HepG2 (cell line): ENCODE measurements at regions not wholly inside any gene's neighbourhood (a gene's known extent, or its start where the extent isn't known, plus 50 kb on each side); places are given as distances from the start of the nearest gene placed in this dataset.

Source experiments
- ATAC-seq: fragments of 200-7000 bp; cut with Tn5 transposase; 3 replicates; pipeline ENCODE4 v1.9.1; 2020; ENCODE audit warnings: mild to moderate bottlenecking, moderate library complexity
- BruUV-seq: library from RNA; stranded (reverse); fragments of 400-500 nt; replicated peaks from 2 replicates; lab custom pipeline; 2021; lab: Mats Ljungman, UMichigan
- CTCF ChIA-PET: fragments of 300-600 bp; formaldehyde crosslinking; extraction: SDS; loops from one replicate; lab custom pipeline; 2021; ENCODE audit warnings: low total read pairs, inconsistent platforms, low intra/inter-chr PET ratio; lab: Yijun Ruan, JAX
- POLR2A ChIA-PET: fragments of 350-600 bp; sonication (Branson Sonifier 250); formaldehyde crosslinking; loops from one replicate; lab custom pipeline; 2020; ENCODE audit warnings: antibody characterized with exemption, inconsistent platforms; lab: Yijun Ruan, JAX
- DNase-seq: peaks from one replicate; pipeline ENCODE4 v3.0.0-alpha.2; 2015; ENCODE audit warnings: low spot score
- FAIRE-seq: peaks from 3 replicates; lab custom pipeline; 2011; peaks lifted over from hg19 to GRCh38; lab: Jason Lieb, UNC
- H2AFZ ChIP-seq: one replicate; pipeline ENCODE4 v1.6.1; 2011; ENCODE audit warnings: low read length, inconsistent platforms
- H3K27ac ChIP-seq: fragments of 300-600 bp; 3 replicates; pipeline ENCODE4 v1.8.0; 2011; ENCODE audit warnings: mixed run types, mild to moderate bottlenecking, mixed read lengths, low read length, inconsistent platforms; ENCODE audit not compliant: insufficient read depth; ENCODE audit errors: extremely low read length
- H3K27me3 ChIP-seq, 2 experiments: fragments of 200-600 bp in 1 of 2; 2 replicates in 1 of 2; 3 replicates in 1 of 2; pipeline versions ENCODE4 v1.6.0 to v1.8.0; 2011; ENCODE audit warnings: low read length in 2 of 2, mild to moderate bottlenecking in 2 of 2, moderate library complexity in 2 of 2, inconsistent platforms in 1 of 2; ENCODE audit not compliant: insufficient read depth in 2 of 2, control insufficient read depth in 1 of 2
- H3K36me3 ChIP-seq, 2 experiments: fragments of 200-600 bp in 1 of 2; replicated peaks in 1 of 2; 2 replicates in 1 of 2; 3 replicates in 1 of 2; pipeline versions ENCODE4 v1.5.1 to v1.8.0; 2011; ENCODE audit warnings: low read length in 2 of 2, inconsistent platforms in 1 of 2; ENCODE audit not compliant: insufficient read depth in 2 of 2, control insufficient read depth in 1 of 2
- H3K4me1 ChIP-seq: 2 replicates; pipeline ENCODE4 v1.5.1; 2012; ENCODE audit warnings: low read length, inconsistent platforms; ENCODE audit not compliant: insufficient read depth
- H3K4me2 ChIP-seq: 2 replicates; pipeline ENCODE4 v1.6.0; 2011; ENCODE audit warnings: low read depth, low read length, inconsistent platforms
- H3K4me3 ChIP-seq, 3 experiments: fragments of 200-600 bp in 1 of 3; sonication (generic), shearing (Covaris generic) in 1 of 3; replicated peaks in 1 of 3; 2 replicates each; pipeline ENCODE4 v1.5.1; 2011 to 2016; ENCODE audit warnings: low read length in 3 of 3, inconsistent platforms in 2 of 3, low read depth in 2 of 3, mild to moderate bottlenecking in 2 of 3, control low read depth in 1 of 3, mixed read lengths in 1 of 3; ENCODE audit not compliant: insufficient read depth in 1 of 3
- H3K79me2 ChIP-seq: one replicate; pipeline ENCODE4 v1.6.1; 2011; ENCODE audit warnings: low read length, inconsistent platforms; ENCODE audit not compliant: insufficient read depth
- H3K9ac ChIP-seq: 2 replicates; pipeline ENCODE4 v1.6.0; 2011; ENCODE audit warnings: mild to moderate bottlenecking, low read depth, low read length, inconsistent platforms; ENCODE audit not compliant: insufficient read depth
- H3K9me3 ChIP-seq: 2 replicates; pipeline ENCODE4 v1.5.1; 2012; ENCODE audit warnings: mild to moderate bottlenecking, low read length
- H4K20me1 ChIP-seq: 2 replicates; pipeline ENCODE4 v1.6.0; 2011; ENCODE audit warnings: inconsistent platforms, mild to moderate bottlenecking, low read length, moderate library complexity; ENCODE audit not compliant: insufficient read depth
- AFF4 ChIP-seq: sonication (generic); formaldehyde crosslinking; IDR thresholded peaks from 2 replicates; pipeline ENCODE4 v1.4.0; 2020; ENCODE audit warnings: missing genetic modification reagents
- ARHGAP35 ChIP-seq: sonication (generic); formaldehyde crosslinking; IDR thresholded peaks from 2 replicates; pipeline ENCODE4 v1.9.0; 2022; ENCODE audit warnings: mild to moderate bottlenecking, inconsistent platforms, moderate library complexity, missing genetic modification reagents, borderline replicate concordance
- CBFB ChIP-seq: sonication (generic); formaldehyde crosslinking; IDR thresholded peaks from 2 replicates; pipeline ENCODE4 v1.4.0; 2020; ENCODE audit warnings: missing genetic modification reagents
- E2F1 ChIP-seq: sonication (generic); formaldehyde crosslinking; IDR thresholded peaks from 2 replicates; pipeline ENCODE4 v1.5.0; 2020; ENCODE audit warnings: missing genetic modification reagents
- HOXA5 ChIP-seq: sonication (generic); formaldehyde crosslinking; IDR thresholded peaks from 2 replicates; pipeline ENCODE4 v1.4.0; 2020; ENCODE audit warnings: missing genetic modification reagents
- HOXD1 ChIP-seq: sonication (generic); formaldehyde crosslinking; IDR thresholded peaks from 2 replicates; pipeline ENCODE4 v1.5.0; 2020; ENCODE audit warnings: missing genetic modification reagents
- SKI ChIP-seq: fragments of 450-650 bp; IDR thresholded peaks from one replicate; pipeline ENCODE4 v1.6.1; 2018; ENCODE audit warnings: mild to moderate bottlenecking; ENCODE audit not compliant: partially characterized antibody
- TBX3 ChIP-seq: fragments of 450-650 bp; IDR thresholded peaks from 2 replicates; pipeline ENCODE4 v1.6.1; 2017; ENCODE audit warnings: antibody characterized with exemption, mild to moderate bottlenecking, inconsistent platforms, borderline replicate concordance
- ZNF772 ChIP-seq: sonication (generic); formaldehyde crosslinking; IDR thresholded peaks from 2 replicates; pipeline ENCODE4 v1.5.0; 2020; ENCODE audit warnings: mild to moderate bottlenecking, missing genetic modification reagents
- WGBS: methylation state at CpG from one replicate; pipeline ENCODE4 v1.1.6; 2017; ENCODE audit warnings: low lambda C conversion rate; 5-methylcytosine and 5-hydroxymethylcytosine counted together
- in situ Hi-C: cut with HindIII; loops from 2 replicates; pipeline ENCODE4 v1.10.0; 2017; ENCODE audit warnings: low pct_unique_long_range_greater_than_20kb; ENCODE audit not compliant: extremely low pct_ligation_motif_present
- intact Hi-C: fragments of 100-400 bp; cut with micrococcal nuclease; formaldehyde crosslinking; loops from one replicate; pipeline ENCODE4 v1.10.0; 2022; ENCODE audit not compliant: unreplicated experiment

DNA sequence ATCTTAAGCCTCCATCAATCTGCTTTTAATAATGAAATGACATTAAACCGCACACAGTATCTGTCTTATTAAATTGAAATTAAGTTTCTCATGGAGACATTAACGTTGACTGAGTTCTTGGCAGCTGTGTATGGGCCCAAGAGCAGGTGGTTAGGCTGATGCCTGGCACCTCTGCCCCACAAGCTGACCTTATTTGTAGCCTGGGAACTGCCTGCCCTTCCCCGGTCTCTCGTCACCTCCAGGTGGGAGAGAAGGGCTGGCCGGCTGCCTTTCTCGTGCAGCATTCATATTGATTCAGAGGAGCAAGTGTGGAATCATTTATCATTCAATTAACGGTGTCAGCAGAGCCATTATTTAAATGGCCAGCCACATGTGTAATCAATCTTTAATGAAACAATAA lies 53.0 kb upstream of the FCN1 start (continued):
- TF ChIP-seq SKI (no peak), E2F1 (CRISPR knock-in tag) (no peak), ZNF772 (CRISPR knock-in tag) (no peak), TBX3 (no peak), CBFB (CRISPR knock-in tag) (no peak)

- H3K27me3 ChIP-seq = peaks cover 2 to 41% of the 10 kb centered on the region in 2 experiments; a peak in 4 of 5 replicates
- H3K4me2 ChIP-seq = no peak overlapping the region
- H3K36me3 ChIP-seq = no peaks in the 10 kb centered on the region
- H3K27ac ChIP-seq = no peak overlapping the region
- H2AFZ ChIP-seq = no peak overlapping the region
- BruUV-seq = no TSS peak
- peaks cover 3% of the 10 kb centered on the region; the same call in 1 of the 2 replicates for H4K20me1 ChIP-seq
- POLR2A ChIA-PET = no interaction called here
- TF ChIP-seq HOXD1 (no peak), HOXA5 (no peak), AFF4 (CRISPR knock-in tag) (no peak), ARHGAP35 (no peak)
- no peak for ATAC-seq
- CTCF ChIA-PET = no interaction called here
- H3K4me3 ChIP-seq = no peak overlapping the region
- intact Hi-C loops (no loop called here), in situ Hi-C loops (no loop called here)
- WGBS = 4% methylated on average over 7 of the region's 7 CpGs
- DNase-seq = no peak
- FAIRE-seq = no peak
- H3K4me1 ChIP-seq = no peaks in the 10 kb centered on the region
- no peaks in the 10 kb centered on the region for H3K79me2 ChIP-seq
- H3K9me3 ChIP-seq = no peaks in the 10 kb centered on the region
- H3K9ac ChIP-seq = no peak overlapping the region
These were observed 53.5 kb upstream of the FCN1 start for GRCh38 chr9:134971196-134971595.
